Muscle layer of colon (tissue), 2 donors: ENCODE measurements at regions not wholly inside any gene's neighbourhood (a gene's known extent, or its start where the extent isn't known, plus 50 kb on each side); places are given as distances from the start of the nearest gene placed in this dataset.

ENCODE experiments used
- H3K27ac ChIP-seq: one replicate; pipeline ENCODE4 v1.7.0; 2013; ENCODE audit warnings: low read depth, mild to moderate bottlenecking, low read length, moderate library complexity
- H3K27me3 ChIP-seq, 2 donors: one replicate each; pipeline ENCODE4 v1.7.0; 2013; ENCODE audit warnings: low read length in 2 of 2, mild to moderate bottlenecking in 2 of 2; ENCODE audit not compliant: insufficient read depth in 2 of 2, control insufficient read depth in 1 of 2
- H3K36me3 ChIP-seq: one replicate; pipeline ENCODE4 v1.7.0; 2013; ENCODE audit warnings: mild to moderate bottlenecking, low read length; ENCODE audit not compliant: insufficient read depth
- H3K4me1 ChIP-seq: one replicate; pipeline ENCODE4 v1.7.0; 2013; ENCODE audit warnings: mild to moderate bottlenecking, low read length; ENCODE audit not compliant: insufficient read depth
- H3K4me3 ChIP-seq, 2 donors: one replicate each; pipeline ENCODE4 v1.7.0; 2013; ENCODE audit warnings: low read length in 2 of 2, low read depth in 1 of 2, mild to moderate bottlenecking in 1 of 2, moderate library complexity in 1 of 2
- H3K9ac ChIP-seq: one replicate; pipeline ENCODE4 v1.7.0; 2013; ENCODE audit warnings: low read length
- H3K9me3 ChIP-seq: one replicate; pipeline ENCODE4 v1.7.0; 2013; ENCODE audit warnings: mild to moderate bottlenecking, low read length
- donor health status: abdominal sarcoma.
- donor health status: Adenocarcinoma of cecum.

- H3K4me3 ChIP-seq = no peak overlapping the region
- H3K36me3 ChIP-seq = no peaks in the 10 kb centered on the region
- H3K27me3 ChIP-seq = no peaks in the 10 kb centered on the region
- H3K9me3 ChIP-seq = no peaks in the 10 kb centered on the region
- H3K9ac ChIP-seq = no peak overlapping the region
- no peaks in the 10 kb centered on the region for H3K4me1 ChIP-seq
- H3K27ac ChIP-seq = no peak overlapping the region
Measured at GRCh38 chr10:4755286-4755989, 70.6 kb upstream of the AKR1E2 start.

GRCh38 chr10:4754143-4754542 is 71.9 kb upstream of the AKR1E2 start:
- H3K27me3 ChIP-seq = no peaks in the 10 kb centered on the region
- H3K4me1 ChIP-seq = no peaks in the 10 kb centered on the region
- no peaks in the 10 kb centered on the region for H3K9me3 ChIP-seq
- no peak overlapping the region for H3K27ac ChIP-seq
- H3K4me3 ChIP-seq = no peak overlapping the region
- no peak overlapping the region for H3K9ac ChIP-seq
- no peaks in the 10 kb centered on the region for H3K36me3 ChIP-seq

- Histone ChIP-seq H3K4me3 (no peak overlapping the region), H3K9me3 (no peaks in the 10 kb centered on the region), H3K27ac (no peak overlapping the region), H3K9ac (no peak overlapping the region), H3K36me3 (no peaks in the 10 kb centered on the region), H3K27me3 (no peaks in the 10 kb centered on the region), H3K4me1 (no peaks in the 10 kb centered on the region)
Measured at GRCh38 chr10:4751211-4751610, 74.8 kb upstream of the AKR1E2 start.

- H3K36me3 ChIP-seq = no peaks in the 10 kb centered on the region
- no peak overlapping the region for H3K4me3 ChIP-seq
- no peaks in the 10 kb centered on the region for H3K27me3 ChIP-seq
- H3K9ac ChIP-seq = no peak overlapping the region
- H3K27ac ChIP-seq = no peak overlapping the region
- H3K4me1 ChIP-seq = no peaks in the 10 kb centered on the region
- H3K9me3 ChIP-seq = no peaks in the 10 kb centered on the region
Measured at GRCh38 chr10:4749271-4749574, 76.8 kb upstream of the AKR1E2 start.

GRCh38 chr10:4748491-4749270 is 77.3 kb upstream of the AKR1E2 start:
- Histone ChIP-seq H3K36me3 (no peaks in the 10 kb centered on the region), H3K4me3 (no peak overlapping the region), H3K9ac (no peak overlapping the region), H3K27me3 (no peaks in the 10 kb centered on the region), H3K27ac (no peak overlapping the region), H3K4me1 (no peaks in the 10 kb centered on the region), H3K9me3 (no peaks in the 10 kb centered on the region)

- no peak overlapping the region for H3K27ac ChIP-seq
- H3K9ac ChIP-seq = no peak overlapping the region
- no peaks in the 10 kb centered on the region for H3K27me3 ChIP-seq
- no peaks in the 10 kb centered on the region for H3K9me3 ChIP-seq
- no peak overlapping the region for H3K4me3 ChIP-seq
- H3K4me1 ChIP-seq = peaks cover 4% of the 10 kb centered on the region
- H3K36me3 ChIP-seq = no peaks in the 10 kb centered on the region
Measured at GRCh38 chr10:4742217-4742616, 83.8 kb upstream of the AKR1E2 start.

GRCh38 chr10:4740471-4740870 is 85.5 kb upstream of the AKR1E2 start:
- Histone ChIP-seq H3K9me3 (no peaks in the 10 kb centered on the region), H3K27ac (no peak overlapping the region), H3K4me3 (no peak overlapping the region), H3K36me3 (no peaks in the 10 kb centered on the region), H3K9ac (no peak overlapping the region), H3K27me3 (no peaks in the 10 kb centered on the region), H3K4me1 (peaks cover 4% of the 10 kb centered on the region)

- H3K9me3 ChIP-seq = no peaks in the 10 kb centered on the region
- no peak overlapping the region for H3K9ac ChIP-seq
- H3K27me3 ChIP-seq = no peaks in the 10 kb centered on the region
- H3K27ac ChIP-seq = no peak overlapping the region
- H3K36me3 ChIP-seq = no peaks in the 10 kb centered on the region
- no peak overlapping the region for H3K4me3 ChIP-seq
- H3K4me1 ChIP-seq = peaks cover 4% of the 10 kb centered on the region
Measured at GRCh38 chr10:4736608-4737007, 89.4 kb upstream of the AKR1E2 start.

GRCh38 chr10:4736183-4736582 is 89.8 kb upstream of the AKR1E2 start:
- Histone ChIP-seq H3K27ac (no peak overlapping the region), H3K27me3 (no peaks in the 10 kb centered on the region), H3K9me3 (no peaks in the 10 kb centered on the region), H3K36me3 (no peaks in the 10 kb centered on the region), H3K4me1 (peaks cover 4% of the 10 kb centered on the region), H3K9ac (no peak overlapping the region), H3K4me3 (no peak overlapping the region)

- Histone ChIP-seq H3K4me3 (no peak overlapping the region), H3K27me3 (no peaks in the 10 kb centered on the region)
Measured at GRCh38 chr10:4733843-4734224, 92.2 kb upstream of the AKR1E2 start.

GRCh38 chr10:4733150-4733842 is 92.7 kb upstream of the AKR1E2 start:
- H3K9me3 ChIP-seq = no peaks in the 10 kb centered on the region
- no peak overlapping the region for H3K9ac ChIP-seq
- no peaks in the 10 kb centered on the region for H3K27me3 ChIP-seq
- H3K27ac ChIP-seq = no peak overlapping the region
- H3K4me3 ChIP-seq = no peak overlapping the region
- H3K36me3 ChIP-seq = no peaks in the 10 kb centered on the region
- no peaks in the 10 kb centered on the region for H3K4me1 ChIP-seq

More at GRCh38 chr10:4733843-4734224, 92.2 kb upstream of the AKR1E2 start:
- Histone ChIP-seq H3K27ac (no peak overlapping the region), H3K9ac (no peak overlapping the region), H3K4me1 (no peaks in the 10 kb centered on the region), H3K36me3 (no peaks in the 10 kb centered on the region), H3K9me3 (no peaks in the 10 kb centered on the region)
